Ecto neural progenitor cell (in vitro differentiated cells): ENCODE measurements at regions not wholly inside any gene's neighbourhood (a gene's known extent, or its start where the extent isn't known, plus 50 kb on each side); places are given as distances from the start of the nearest gene placed in this dataset.
"Not testable (repeated sequence)": the region's sequence is repeated elsewhere in the genome, so short reads cannot be mapped to it uniquely, and the experiment has no call there.

Experiments
- DNase-seq: peaks from one replicate; pipeline ENCODE4 v3.0.0-alpha.2; 2018; ENCODE audit warnings: low spot score

GRCh38 chr6:150767571-150768018 is 97.9 kb upstream of the MTHFD1L start:
- DNase-seq: peak; percentile 61

GRCh38 chr6:150770637-150771036 is 94.9 kb upstream of the MTHFD1L start:
- no peak for DNase-seq

GRCh38 chr6:150773969-150774368 is 91.5 kb upstream of the MTHFD1L start:
- DNase-seq: no peak

GRCh38 chr6:150775415-150776203 is 89.9 kb upstream of the MTHFD1L start:
- DNase-seq: no peak

- DNase-seq: no peak
Observed at GRCh38 chr6:150777736-150778135, 87.8 kb upstream of the MTHFD1L start.

GRCh38 chr6:150783813-150784212 is 81.7 kb upstream of the MTHFD1L start:
- no peak for DNase-seq

- no peak for DNase-seq
Observed at GRCh38 chr6:150787429-150787828, 78.1 kb upstream of the MTHFD1L start.

GRCh38 chr6:150788089-150788488 is 77.4 kb upstream of the MTHFD1L start:
- DNase-seq: no peak

- not testable (repeated sequence) for DNase-seq
Observed at GRCh38 chr6:150789906-150790305, 75.6 kb upstream of the MTHFD1L start.

GRCh38 chr6:150791717-150792116 is 73.8 kb upstream of the MTHFD1L start:
- no peak for DNase-seq

GRCh38 chr6:150797949-150798348 is 67.6 kb upstream of the MTHFD1L start:
- no peak for DNase-seq

- no peak for DNase-seq
Observed at GRCh38 chr6:150799276-150799805, 66.2 kb upstream of the MTHFD1L start.

GRCh38 chr6:150800674-150801314 is 64.7 kb upstream of the MTHFD1L start:
- no peak for DNase-seq

GRCh38 chr6:150806790-150807189 is 58.7 kb upstream of the MTHFD1L start:
- DNase-seq: no peak

GRCh38 chr6:150813319-150813992 is 52.0 kb upstream of the MTHFD1L start:
- no peak for DNase-seq

- no peak for DNase-seq
Observed at GRCh38 chr6:150813993-150814359, 51.5 kb upstream of the MTHFD1L start.
